CD14-positive monocyte (primary cell): ENCODE measurements at regions not wholly inside any gene's neighbourhood (a gene's known extent, or its start where the extent isn't known, plus 50 kb on each side); places are given as distances from the start of the nearest gene placed in this dataset.

Source experiments
- DNase-seq, 3 donors: peaks; one replicate each; pipeline ENCODE4 v3.0.0-alpha.2; 2011 to 2022
- H2AFZ ChIP-seq: 2 replicates; pipeline ENCODE4 v1.6.0; 2012; ENCODE audit warnings: mild to moderate bottlenecking, low read depth, low read length, inconsistent platforms; ENCODE audit not compliant: insufficient read depth, poor library complexity, severe bottlenecking
- H3K27ac ChIP-seq, 2 donors: 1 replicate in 1 of 2; 2 replicates in 1 of 2; pipeline ENCODE4 v1.5.1; 2012 to 2013; ENCODE audit warnings: low read length in 2 of 2, control low read depth in 1 of 2, inconsistent platforms in 1 of 2, low read depth in 1 of 2, mild to moderate bottlenecking in 1 of 2
- H3K27me3 ChIP-seq, 2 donors: one replicate each; pipeline versions ENCODE4 v1.6.0 to v1.6.1; 2011 to 2013; ENCODE audit warnings: low read length in 2 of 2; ENCODE audit not compliant: control insufficient read depth in 2 of 2, insufficient read depth in 2 of 2
- H3K36me3 ChIP-seq, 2 donors: replicated peaks in 1 of 2; 1 replicate in 1 of 2; 2 replicates in 1 of 2; pipeline versions ENCODE4 v1.5.1 to v1.6.1; 2012 to 2013; ENCODE audit warnings: low read length in 2 of 2, control low read depth in 1 of 2, inconsistent platforms in 1 of 2, mild to moderate bottlenecking in 1 of 2; ENCODE audit not compliant: insufficient read depth in 2 of 2, control insufficient read depth in 1 of 2
- H3K4me1 ChIP-seq, 2 donors: 1 replicate in 1 of 2; 2 replicates in 1 of 2; pipeline versions ENCODE4 v1.5.1 to v1.6.1; 2012 to 2013; ENCODE audit warnings: low read length in 2 of 2, control low read depth in 1 of 2, inconsistent platforms in 1 of 2, mild to moderate bottlenecking in 1 of 2, moderate library complexity in 1 of 2; ENCODE audit not compliant: insufficient read depth in 2 of 2, control insufficient read depth in 1 of 2
- H3K4me2 ChIP-seq: replicated peaks from 2 replicates; pipeline ENCODE3; 2012; ENCODE audit warnings: low read length, moderate library complexity, mild to moderate bottlenecking; ENCODE audit not compliant: poor library complexity, severe bottlenecking; ENCODE audit errors: extremely low read depth
- H3K4me3 ChIP-seq, 3 experiments: fragments of 200-600 bp in 1 of 3; sonication (generic) in 1 of 3; replicated peaks in 1 of 3; 1 replicate in 2 of 3; 2 replicates in 1 of 3; pipeline ENCODE4 v1.5.1; 2011 to 2013; ENCODE audit warnings: low read length in 3 of 3, mild to moderate bottlenecking in 3 of 3, control low read depth in 2 of 3, low read depth in 2 of 3, inconsistent platforms in 1 of 3, moderate library complexity in 1 of 3
- H3K79me2 ChIP-seq: 2 replicates; pipeline ENCODE4 v1.6.0; 2012; ENCODE audit warnings: mild to moderate bottlenecking, control low read depth, inconsistent platforms, low read length, moderate library complexity; ENCODE audit not compliant: insufficient read depth
- H3K9ac ChIP-seq: 2 replicates; pipeline ENCODE4 v1.6.0; 2017; ENCODE audit warnings: low read length, mild to moderate bottlenecking; ENCODE audit not compliant: insufficient read depth, poor library complexity, severe bottlenecking
- H3K9me3 ChIP-seq, 2 donors: replicated peaks in 1 of 2; 1 replicate in 1 of 2; 2 replicates in 1 of 2; pipeline versions ENCODE4 v1.5.1 to v1.6.1; 2012 to 2013; ENCODE audit warnings: low read length in 2 of 2, control low read depth in 1 of 2; ENCODE audit not compliant: control insufficient read depth in 1 of 2, insufficient read depth in 1 of 2
- H4K20me1 ChIP-seq: 2 replicates; pipeline ENCODE4 v1.6.0; 2012; ENCODE audit warnings: mild to moderate bottlenecking, low read length, control low read depth, moderate library complexity; ENCODE audit not compliant: insufficient read depth
- H3K27ac Mint-ChIP-seq, 7 donors: one replicate each; pipeline ENCODE4 v1.8.0; 2020; ENCODE audit warnings: mild to moderate bottlenecking in 7 of 7, mixed read lengths in 7 of 7, moderate library complexity in 6 of 7, inconsistent platforms in 2 of 7
- H3K27me3 Mint-ChIP-seq, 3 donors: one replicate each; pipeline ENCODE4 v1.8.0; 2021 to 2022; ENCODE audit warnings: low read depth in 3 of 3, mild to moderate bottlenecking in 3 of 3, mixed read lengths in 3 of 3, moderate library complexity in 3 of 3, inconsistent platforms in 1 of 3
- H3K36me3 Mint-ChIP-seq, 2 donors: one replicate each; pipeline ENCODE4 v1.8.0; 2020; ENCODE audit warnings: mixed read lengths in 2 of 2, inconsistent platforms in 1 of 2, mild to moderate bottlenecking in 1 of 2
- H3K4me1 Mint-ChIP-seq: one replicate; pipeline ENCODE4 v1.8.0; 2020; ENCODE audit warnings: mild to moderate bottlenecking, mixed read lengths
- H3K4me3 Mint-ChIP-seq, 2 donors: one replicate each; pipeline ENCODE4 v1.8.0; 2020; ENCODE audit warnings: mild to moderate bottlenecking in 2 of 2, mixed read lengths in 2 of 2, moderate library complexity in 1 of 2
- H3K9me3 Mint-ChIP-seq, 7 donors: one replicate each; pipeline ENCODE4 v1.8.0; 2020 to 2022; ENCODE audit warnings: mixed read lengths in 7 of 7, mild to moderate bottlenecking in 6 of 7, moderate library complexity in 6 of 7, inconsistent platforms in 2 of 7
- WGBS: methylation state at CpG from one replicate; pipeline ENCODE4 v1.1.5; 2013; ENCODE audit warnings: missing lambda C conversion rate; ENCODE audit not compliant: insufficient coverage; 5-methylcytosine and 5-hydroxymethylcytosine counted together
- intact Hi-C, 2 donors: fragments of 100-400 bp; cut with micrococcal nuclease; formaldehyde crosslinking; loops; one replicate each; pipeline versions ENCODE4 v1.15.0 to v1.15.1; 2023
- TF ChIP-seq, protein P1 (sequence below): fragments of 200-600 bp; IDR thresholded peaks from one replicate; pipeline ENCODE4 v1.8.0; 2022; ENCODE audit warnings: antibody characterized with exemption, mild to moderate bottlenecking

DNA sequence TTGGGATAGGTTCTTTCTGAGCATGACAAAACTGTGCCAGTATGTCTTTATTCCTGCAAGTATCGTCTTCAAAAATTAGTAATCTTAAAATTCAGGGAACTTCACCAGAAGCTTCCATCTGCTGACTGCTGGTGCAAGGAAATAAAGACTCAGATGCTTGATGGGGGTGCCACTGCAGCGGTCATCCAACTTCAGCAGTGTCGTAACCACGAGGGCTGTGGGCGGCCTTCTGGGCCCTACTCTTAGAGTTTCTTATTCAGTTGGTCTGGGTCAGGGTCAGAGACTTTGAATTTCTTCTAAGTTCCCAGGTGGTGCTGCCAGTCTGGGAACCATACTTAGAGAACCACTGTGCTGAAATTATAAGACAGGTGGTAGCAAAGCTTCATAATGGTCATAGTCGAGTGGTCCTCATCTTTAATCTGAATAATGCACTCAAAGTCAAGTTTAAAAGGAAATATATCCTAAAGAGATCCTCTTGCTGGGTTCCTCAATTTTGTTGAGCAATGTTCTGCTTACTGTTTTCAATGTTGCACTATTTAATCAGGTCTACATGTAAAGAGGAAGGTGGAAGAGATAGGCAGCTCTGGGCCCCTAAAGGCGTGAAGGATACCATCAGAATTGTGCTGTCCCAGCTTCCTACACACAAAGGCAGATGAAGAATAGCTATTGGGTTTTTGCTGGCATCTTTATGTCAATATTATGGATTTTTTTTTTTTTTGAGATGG is 165.4 kb upstream of the GMDS start:
- TF ChIP-seq, protein P1, sequence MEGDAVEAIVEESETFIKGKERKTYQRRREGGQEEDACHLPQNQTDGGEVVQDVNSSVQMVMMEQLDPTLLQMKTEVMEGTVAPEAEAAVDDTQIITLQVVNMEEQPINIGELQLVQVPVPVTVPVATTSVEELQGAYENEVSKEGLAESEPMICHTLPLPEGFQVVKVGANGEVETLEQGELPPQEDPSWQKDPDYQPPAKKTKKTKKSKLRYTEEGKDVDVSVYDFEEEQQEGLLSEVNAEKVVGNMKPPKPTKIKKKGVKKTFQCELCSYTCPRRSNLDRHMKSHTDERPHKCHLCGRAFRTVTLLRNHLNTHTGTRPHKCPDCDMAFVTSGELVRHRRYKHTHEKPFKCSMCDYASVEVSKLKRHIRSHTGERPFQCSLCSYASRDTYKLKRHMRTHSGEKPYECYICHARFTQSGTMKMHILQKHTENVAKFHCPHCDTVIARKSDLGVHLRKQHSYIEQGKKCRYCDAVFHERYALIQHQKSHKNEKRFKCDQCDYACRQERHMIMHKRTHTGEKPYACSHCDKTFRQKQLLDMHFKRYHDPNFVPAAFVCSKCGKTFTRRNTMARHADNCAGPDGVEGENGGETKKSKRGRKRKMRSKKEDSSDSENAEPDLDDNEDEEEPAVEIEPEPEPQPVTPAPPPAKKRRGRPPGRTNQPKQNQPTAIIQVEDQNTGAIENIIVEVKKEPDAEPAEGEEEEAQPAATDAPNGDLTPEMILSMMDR, result no peak
- no peak overlapping the region for H3K27ac ChIP-seq
- no peak overlapping the region for H3K4me3 Mint-ChIP-seq
- no peaks in the 10 kb centered on the region for H3K27me3 Mint-ChIP-seq
- intact Hi-C loops, result no loop called here
- H2AFZ ChIP-seq, result no peak overlapping the region
- H3K4me3 ChIP-seq, result no peak overlapping the region
- peaks cover 14% of the 10 kb centered on the region in 2 donors for H3K4me1 ChIP-seq
- H3K79me2 ChIP-seq, result no peaks in the 10 kb centered on the region
- H4K20me1 ChIP-seq, result no peaks in the 10 kb centered on the region
- no peaks in the 10 kb centered on the region for H3K9me3 Mint-ChIP-seq
- WGBS, result 28% methylated on average over 4 of the region's 7 CpGs
- DNase-seq, result peak; percentile 25 to 42 (median 36)
- H3K36me3 Mint-ChIP-seq, result no peaks in the 10 kb centered on the region
- no peak overlapping the region for H3K9ac ChIP-seq
- no peaks in the 10 kb centered on the region for H3K36me3 ChIP-seq
- H3K27me3 ChIP-seq, result no peaks in the 10 kb centered on the region
- peaks cover 17% of the 10 kb centered on the region for H3K4me1 Mint-ChIP-seq
- H3K4me2 ChIP-seq, result no peak overlapping the region
- H3K27ac Mint-ChIP-seq, result peak overlapping the region in 5 of 7 donors; percentile 19 to 55 (median 46)
- H3K9me3 ChIP-seq, result no peaks in the 10 kb centered on the region

DNA sequence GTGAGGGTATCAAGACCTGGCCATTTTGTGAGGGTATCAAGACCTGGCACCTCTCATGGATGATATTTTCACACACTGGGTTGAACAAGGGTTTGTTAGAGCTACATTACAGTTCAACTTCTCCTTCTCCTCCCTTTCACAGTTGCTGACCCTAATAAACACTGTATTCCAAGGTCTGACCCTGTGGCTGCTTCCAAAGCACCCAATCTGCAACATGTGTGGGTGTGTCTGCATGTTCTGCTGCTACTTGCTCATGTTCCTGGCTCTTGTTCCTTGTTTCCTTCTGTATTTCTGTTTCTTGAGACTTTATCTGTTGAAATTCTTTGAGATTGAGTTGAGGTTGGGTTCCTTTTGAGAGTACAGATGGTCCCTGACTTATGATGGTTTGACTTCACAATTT is 162.1 kb upstream of the GMDS start:
- intact Hi-C loops, result no loop called here
- H3K27me3 Mint-ChIP-seq, result peaks cover 0 to 2% (median 0%) of the 10 kb centered on the region in 3 donors
- Histone ChIP-seq H3K79me2 (no peaks in the 10 kb centered on the region), H4K20me1 (no peaks in the 10 kb centered on the region), H3K4me2 (no peak overlapping the region), H3K9ac (no peak overlapping the region), H3K36me3 (no peaks in the 10 kb centered on the region), H3K9me3 (no peaks in the 10 kb centered on the region), H3K27ac (no peak overlapping the region), H3K27me3 (no peaks in the 10 kb centered on the region), H2AFZ (no peak overlapping the region), H3K4me1 (peaks cover 14% of the 10 kb centered on the region in 2 donors), H3K4me3 (no peak overlapping the region)
- H3K27ac Mint-ChIP-seq, result no peak overlapping the region
- no peak for DNase-seq
- TF ChIP-seq, protein P1, result no peak
- H3K36me3 Mint-ChIP-seq, result no peaks in the 10 kb centered on the region
- H3K9me3 Mint-ChIP-seq, result no peaks in the 10 kb centered on the region
- no peak overlapping the region for H3K4me3 Mint-ChIP-seq
- H3K4me1 Mint-ChIP-seq, result peaks cover 17% of the 10 kb centered on the region
